ENCODE measurements at regions not wholly inside any gene's neighbourhood (a gene's known extent, or its start where the extent isn't known, plus 50 kb on each side); places are given as distances from the start of the nearest gene placed in this dataset.

GRCh38 chr15:52925130-52925529 lies 135.0 kb upstream of the ONECUT1 start:
- 11% methylated on average over 10 of the region's 10 CpGs for WGBS
- H3K36me3 ChIP-seq = no peaks in the 10 kb centered on the region
- H3K27me3 ChIP-seq (replicated peaks; ENCODE audit: insufficient read depth) = no peaks in the 10 kb centered on the region
- H3K4me3 ChIP-seq = no peak overlapping the region
- DNase-seq (ENCODE audit: low spot score) = no peak
- H3K27ac ChIP-seq = no peak overlapping the region
- no peak for TF ChIP-seq CTCF (IDR thresholded peaks at IDR 0.05)
- no peak for TF ChIP-seq POLR2AphosphoS5 (IDR thresholded peaks at IDR 0.05)
- TF ChIP-seq POLR2A (IDR thresholded peaks at IDR 0.05) = no peak
- no peaks in the 10 kb centered on the region for H3K4me1 ChIP-seq (replicated peaks)
- H3K9me3 ChIP-seq = no peaks in the 10 kb centered on the region
- intact Hi-C loops (cut with DNase I) = no loop called here

GRCh38 chr15:52924630-52925029 lies 134.5 kb upstream of the ONECUT1 start:
- no peak for DNase-seq (ENCODE audit: low spot score)
- TF ChIP-seq CTCF (IDR thresholded peaks at IDR 0.05) (no peak), POLR2AphosphoS5 (IDR thresholded peaks at IDR 0.05) (no peak), POLR2A (IDR thresholded peaks at IDR 0.05) (no peak)
- Histone ChIP-seq H3K27me3 (replicated peaks; ENCODE audit: insufficient read depth) (no peaks in the 10 kb centered on the region), H3K9me3 (no peaks in the 10 kb centered on the region), H3K4me3 (no peak overlapping the region), H3K36me3 (no peaks in the 10 kb centered on the region), H3K27ac (no peak overlapping the region), H3K4me1 (replicated peaks) (no peaks in the 10 kb centered on the region)
- WGBS = 70% methylated on average over 7 of the region's 7 CpGs
- intact Hi-C loops (cut with DNase I) = loop anchor here (5.0 kb wide), 1 partner anchor 323 kb away; no protein-coding TSS in a partner anchor

GRCh38 chr15:52923626-52924025 lies 133.5 kb upstream of the ONECUT1 start:
- TF ChIP-seq CTCF (IDR thresholded peaks at IDR 0.05) (no peak), POLR2A (IDR thresholded peaks at IDR 0.05) (no peak), POLR2AphosphoS5 (IDR thresholded peaks at IDR 0.05) (no peak)
- 64% methylated on average over 6 of the region's 6 CpGs for WGBS

GRCh38 chr15:52922871-52923270 lies 132.7 kb upstream of the ONECUT1 start:
- DNase-seq (ENCODE audit: low spot score) = no peak
- Histone ChIP-seq H3K4me1 (replicated peaks) (no peaks in the 10 kb centered on the region), H3K9me3 (no peaks in the 10 kb centered on the region), H3K36me3 (no peaks in the 10 kb centered on the region), H3K27me3 (replicated peaks; ENCODE audit: insufficient read depth) (no peaks in the 10 kb centered on the region), H3K27ac (no peak overlapping the region), H3K4me3 (no peak overlapping the region)
- intact Hi-C loops (cut with DNase I) = loop anchor here (5.0 kb wide), 1 partner anchor 324 kb away; no protein-coding TSS in a partner anchor
- TF ChIP-seq POLR2A (IDR thresholded peaks at IDR 0.05) (no peak), CTCF (IDR thresholded peaks at IDR 0.05) (no peak), POLR2AphosphoS5 (IDR thresholded peaks at IDR 0.05) (no peak)
- 79% methylated on average over 7 of the region's 7 CpGs for WGBS

More at GRCh38 chr15:52923626-52924025, 133.5 kb upstream of the ONECUT1 start:
- intact Hi-C loops (cut with DNase I) = loop anchor here (5.0 kb wide), 1 partner anchor 324 kb away; no protein-coding TSS in a partner anchor
- Histone ChIP-seq H3K36me3 (no peaks in the 10 kb centered on the region), H3K4me3 (no peak overlapping the region), H3K27ac (no peak overlapping the region), H3K9me3 (no peaks in the 10 kb centered on the region), H3K27me3 (replicated peaks; ENCODE audit: insufficient read depth) (no peaks in the 10 kb centered on the region), H3K4me1 (replicated peaks) (no peaks in the 10 kb centered on the region)
- DNase-seq (ENCODE audit: low spot score) = no peak

- Histone ChIP-seq H3K4me1 (replicated peaks) (no peaks in the 10 kb centered on the region), H3K27me3 (replicated peaks; ENCODE audit: insufficient read depth) (peaks cover 4% of the 10 kb centered on the region), H3K36me3 (no peaks in the 10 kb centered on the region), H3K27ac (no peak overlapping the region), H3K9me3 (no peaks in the 10 kb centered on the region), H3K4me3 (no peak overlapping the region)
- TF ChIP-seq POLR2AphosphoS5 (IDR thresholded peaks at IDR 0.05) (no peak), CTCF (IDR thresholded peaks at IDR 0.05) (no peak), POLR2A (IDR thresholded peaks at IDR 0.05) (no peak)
- 81% methylated on average over 1 of the region's 1 CpG for WGBS
- DNase-seq (ENCODE audit: low spot score) = no peak
- intact Hi-C loops (cut with DNase I) = no loop called here
These were observed 122.0 kb upstream of the ONECUT1 start for GRCh38 chr15:52912172-52912571.
